ENCODE measurements at regions not wholly inside any gene's neighbourhood (a gene's known extent, or its start where the extent isn't known, plus 50 kb on each side); places are given as distances from the start of the nearest gene placed in this dataset.

DNA sequence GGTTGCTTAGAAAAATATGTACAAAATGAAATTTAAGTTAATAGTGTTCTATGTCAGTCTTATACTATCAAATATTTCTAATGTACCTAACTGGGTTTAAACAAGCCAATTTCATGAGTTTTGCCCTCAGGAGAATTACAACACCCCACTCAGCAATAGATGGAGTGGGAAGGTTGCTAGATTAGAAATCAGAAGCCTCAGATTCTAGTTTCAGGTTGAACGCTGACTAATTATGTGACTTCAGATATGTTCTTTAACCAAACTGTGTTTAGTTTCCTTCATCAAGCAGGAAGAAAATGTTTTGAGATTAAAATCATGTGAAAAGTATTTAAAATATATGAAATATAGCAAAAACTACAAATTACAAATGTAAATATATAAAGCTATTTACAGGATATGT is 133.8 kb upstream of the KCNH7 start (continued):
- TF ChIP-seq, protein P1, sequence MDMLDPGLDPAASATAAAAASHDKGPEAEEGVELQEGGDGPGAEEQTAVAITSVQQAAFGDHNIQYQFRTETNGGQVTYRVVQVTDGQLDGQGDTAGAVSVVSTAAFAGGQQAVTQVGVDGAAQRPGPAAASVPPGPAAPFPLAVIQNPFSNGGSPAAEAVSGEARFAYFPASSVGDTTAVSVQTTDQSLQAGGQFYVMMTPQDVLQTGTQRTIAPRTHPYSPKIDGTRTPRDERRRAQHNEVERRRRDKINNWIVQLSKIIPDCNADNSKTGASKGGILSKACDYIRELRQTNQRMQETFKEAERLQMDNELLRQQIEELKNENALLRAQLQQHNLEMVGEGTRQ (IDR thresholded peaks at IDR 0.05) = no peak
- TF ChIP-seq POLR2AphosphoS2 (conservative IDR thresholded peaks at IDR 0.05; ENCODE audit: low read length) = no peak
- TF ChIP-seq KDM1A (IDR thresholded peaks at IDR 0.05; ENCODE audit: low read depth) = no peak
- TF ChIP-seq, protein P2, sequence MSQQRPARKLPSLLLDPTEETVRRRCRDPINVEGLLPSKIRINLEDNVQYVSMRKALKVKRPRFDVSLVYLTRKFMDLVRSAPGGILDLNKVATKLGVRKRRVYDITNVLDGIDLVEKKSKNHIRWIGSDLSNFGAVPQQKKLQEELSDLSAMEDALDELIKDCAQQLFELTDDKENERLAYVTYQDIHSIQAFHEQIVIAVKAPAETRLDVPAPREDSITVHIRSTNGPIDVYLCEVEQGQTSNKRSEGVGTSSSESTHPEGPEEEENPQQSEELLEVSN (IDR thresholded peaks at IDR 0.05; ENCODE audit: borderline replicate concordance, low read depth) = no peak
- TF ChIP-seq CHD2 (IDR thresholded peaks at IDR 0.05; ENCODE audit: low read length, partially characterized antibody) = no peak
- TF ChIP-seq, protein P3, sequence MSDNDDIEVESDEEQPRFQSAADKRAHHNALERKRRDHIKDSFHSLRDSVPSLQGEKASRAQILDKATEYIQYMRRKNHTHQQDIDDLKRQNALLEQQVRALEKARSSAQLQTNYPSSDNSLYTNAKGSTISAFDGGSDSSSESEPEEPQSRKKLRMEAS (IDR thresholded peaks at IDR 0.05) = no peak
- no peak for TF ChIP-seq ZC3H11A (IDR thresholded peaks at IDR 0.05)
- no peak for TF ChIP-seq RCOR1 (IDR thresholded peaks at IDR 0.05; ENCODE audit: low read depth, low read length)
- TF ChIP-seq ZSCAN20 (CRISPR knock-in tag; IDR thresholded peaks at IDR 0.05) = no peak
- TF ChIP-seq CHD4 (IDR thresholded peaks at IDR 0.05; ENCODE audit: borderline replicate concordance) = no peak

DNA sequence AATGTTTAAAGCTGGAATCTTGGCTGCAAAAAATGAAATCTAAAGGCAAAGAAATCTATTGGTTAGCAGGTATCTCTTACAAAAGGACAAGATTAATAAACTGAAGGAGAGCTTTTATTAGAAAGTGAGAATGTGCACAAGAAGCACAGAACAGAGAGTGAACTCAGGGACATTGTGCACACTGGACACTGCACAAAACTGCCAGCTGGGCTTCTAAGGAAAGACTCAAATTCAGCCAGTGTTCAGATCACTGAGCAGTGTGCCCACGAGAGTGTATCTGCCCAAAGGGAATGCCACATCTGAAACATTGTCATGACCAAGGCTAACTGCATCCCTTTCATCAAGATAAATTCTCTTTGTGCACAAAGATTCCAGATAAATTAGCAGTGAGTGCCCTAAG is 129.7 kb upstream of the KCNH7 start:
- FAIRE-seq = no peak

DNA sequence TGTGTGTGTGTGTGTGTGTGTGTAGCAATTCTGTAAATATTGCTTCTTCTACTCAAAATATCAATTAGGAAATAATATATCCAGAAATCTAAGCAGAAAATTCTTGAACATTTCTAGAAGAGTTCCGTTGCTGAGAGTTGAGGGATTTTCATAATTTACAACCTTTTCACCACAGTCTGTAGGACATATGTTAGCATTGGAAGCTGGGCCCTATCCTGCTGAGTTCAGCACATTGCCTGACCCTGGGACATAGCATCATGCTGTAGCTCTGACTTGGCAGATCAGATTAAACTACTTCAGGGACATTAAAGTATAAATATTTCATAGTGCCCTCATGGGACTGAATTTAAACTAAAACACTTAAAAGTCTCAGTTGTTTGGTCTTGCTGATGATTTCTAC is 129.2 kb upstream of the KCNH7 start:
- Histone ChIP-seq H3K27ac (no peak overlapping the region), H3K4me3 (no peak overlapping the region), H3K9me3 (no peaks in the 10 kb centered on the region), H3K4me2 (no peak overlapping the region), H3K4me1 (no peaks in the 10 kb centered on the region)
- WGBS (ENCODE audit: missing lambda C conversion rate) = 13% methylated on average over 1 of the region's 1 CpG
- ATAC-seq = no peak
- FAIRE-seq = no peak
- TF ChIP-seq EHMT2 (IDR thresholded peaks at IDR 0.05; ENCODE audit: low read depth) = no peak
- TF ChIP-seq TP53 (CRISPR knock-in tag; IDR thresholded peaks at IDR 0.05) = no peak
- no peak for TF ChIP-seq ZSCAN20 (CRISPR knock-in tag; IDR thresholded peaks at IDR 0.05)
- no peak for TF ChIP-seq JUNB (IDR thresholded peaks at IDR 0.05)
- TF ChIP-seq POLR2A (IDR thresholded peaks at IDR 0.05; ENCODE audit: low read length) = no peak
- no peak for TF ChIP-seq KDM5A (IDR thresholded peaks at IDR 0.05)
- TF ChIP-seq ESRRA (IDR thresholded peaks at IDR 0.05; ENCODE audit: borderline replicate concordance, low read length) = no peak
- no peak for TF ChIP-seq NPAS2 (CRISPR knock-in tag; IDR thresholded peaks at IDR 0.05; ENCODE audit: borderline replicate concordance)
- no peak for TF ChIP-seq TFCP2L1 (CRISPR knock-in tag; IDR thresholded peaks at IDR 0.05)
- TF ChIP-seq JUN (IDR thresholded peaks at IDR 0.05) = no peak
- no peak for TF ChIP-seq MAZ (IDR thresholded peaks at IDR 0.05; ENCODE audit: borderline replicate concordance, low read depth, low read length)
- TF ChIP-seq GATA3 (IDR thresholded peaks at IDR 0.05; ENCODE audit: borderline replicate concordance) = no peak
- TF ChIP-seq, protein P4, sequence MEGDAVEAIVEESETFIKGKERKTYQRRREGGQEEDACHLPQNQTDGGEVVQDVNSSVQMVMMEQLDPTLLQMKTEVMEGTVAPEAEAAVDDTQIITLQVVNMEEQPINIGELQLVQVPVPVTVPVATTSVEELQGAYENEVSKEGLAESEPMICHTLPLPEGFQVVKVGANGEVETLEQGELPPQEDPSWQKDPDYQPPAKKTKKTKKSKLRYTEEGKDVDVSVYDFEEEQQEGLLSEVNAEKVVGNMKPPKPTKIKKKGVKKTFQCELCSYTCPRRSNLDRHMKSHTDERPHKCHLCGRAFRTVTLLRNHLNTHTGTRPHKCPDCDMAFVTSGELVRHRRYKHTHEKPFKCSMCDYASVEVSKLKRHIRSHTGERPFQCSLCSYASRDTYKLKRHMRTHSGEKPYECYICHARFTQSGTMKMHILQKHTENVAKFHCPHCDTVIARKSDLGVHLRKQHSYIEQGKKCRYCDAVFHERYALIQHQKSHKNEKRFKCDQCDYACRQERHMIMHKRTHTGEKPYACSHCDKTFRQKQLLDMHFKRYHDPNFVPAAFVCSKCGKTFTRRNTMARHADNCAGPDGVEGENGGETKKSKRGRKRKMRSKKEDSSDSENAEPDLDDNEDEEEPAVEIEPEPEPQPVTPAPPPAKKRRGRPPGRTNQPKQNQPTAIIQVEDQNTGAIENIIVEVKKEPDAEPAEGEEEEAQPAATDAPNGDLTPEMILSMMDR (IDR thresholded peaks at IDR 0.05) = no peak
- no peak for TF ChIP-seq POLR2AphosphoS2 (conservative IDR thresholded peaks at IDR 0.05; ENCODE audit: low read length)
- no peak for TF ChIP-seq NFE2L2 (conservative IDR thresholded peaks at IDR 0.05; ENCODE audit: low read length)
- TF ChIP-seq RFX5 (IDR thresholded peaks at IDR 0.05) = no peak
- TF ChIP-seq RARB (CRISPR knock-in tag; IDR thresholded peaks at IDR 0.05) = no peak
- no peak for TF ChIP-seq ZFP36 (IDR thresholded peaks at IDR 0.05; ENCODE audit: borderline replicate concordance, partially characterized antibody)
- CTCF ChIA-PET = no interaction called here
- POLR2A ChIA-PET = no interaction called here
- no peak for DNase-seq (ENCODE audit: low read depth in 1 of 2, low spot score in 1 of 2)

More for the DNA sequence above, 129.7 kb upstream of the KCNH7 start:
- no peak overlapping the region for H3K4me3 ChIP-seq
- 0% methylated on average over 1 of the region's 1 CpG for WGBS (ENCODE audit: missing lambda C conversion rate)
- no peak overlapping the region for H3K27ac ChIP-seq
- no peak for ATAC-seq
- DNase-seq (ENCODE audit: low read depth in 1 of 2, low spot score in 1 of 2) = no peak
- H3K4me1 ChIP-seq = no peaks in the 10 kb centered on the region
- H3K9me3 ChIP-seq = no peaks in the 10 kb centered on the region
- CTCF ChIA-PET = no interaction called here
- POLR2A ChIA-PET = no interaction called here
- H3K4me2 ChIP-seq = no peak overlapping the region
- TF ChIP-seq ZSCAN20 (CRISPR knock-in tag; IDR thresholded peaks at IDR 0.05) (no peak), FOXS1 (CRISPR knock-in tag; IDR thresholded peaks at IDR 0.05) (no peak), HOXB13 (CRISPR knock-in tag; IDR thresholded peaks at IDR 0.05; ENCODE audit: low read depth) (no peak), CHD2 (IDR thresholded peaks at IDR 0.05; ENCODE audit: low read length, partially characterized antibody) (no peak), EP300 (IDR thresholded peaks at IDR 0.05) (no peak), CEBPB (IDR thresholded peaks at IDR 0.05) (no peak), JUNB (IDR thresholded peaks at IDR 0.05) (no peak), NPAS2 (CRISPR knock-in tag; IDR thresholded peaks at IDR 0.05; ENCODE audit: borderline replicate concordance) (no peak), HOXB5 (CRISPR knock-in tag; IDR thresholded peaks at IDR 0.05) (no peak), RAD21 (conservative IDR thresholded peaks at IDR 0.05 in 1 of 2, IDR thresholded peaks at IDR 0.05 in 1 of 2) (no peak), SREBF2 (IDR thresholded peaks at IDR 0.05) (no peak), EHF (CRISPR knock-in tag; IDR thresholded peaks at IDR 0.05) (no peak), ZFP36 (IDR thresholded peaks at IDR 0.05; ENCODE audit: borderline replicate concordance, partially characterized antibody) (no peak), TP53 (CRISPR knock-in tag; IDR thresholded peaks at IDR 0.05) (no peak), POLR2AphosphoS2 (conservative IDR thresholded peaks at IDR 0.05; ENCODE audit: low read length) (no peak), GATA3 (IDR thresholded peaks at IDR 0.05; ENCODE audit: borderline replicate concordance) (no peak), ZNF302 (CRISPR knock-in tag; IDR thresholded peaks at IDR 0.05) (no peak)
- TF ChIP-seq, protein P5, sequence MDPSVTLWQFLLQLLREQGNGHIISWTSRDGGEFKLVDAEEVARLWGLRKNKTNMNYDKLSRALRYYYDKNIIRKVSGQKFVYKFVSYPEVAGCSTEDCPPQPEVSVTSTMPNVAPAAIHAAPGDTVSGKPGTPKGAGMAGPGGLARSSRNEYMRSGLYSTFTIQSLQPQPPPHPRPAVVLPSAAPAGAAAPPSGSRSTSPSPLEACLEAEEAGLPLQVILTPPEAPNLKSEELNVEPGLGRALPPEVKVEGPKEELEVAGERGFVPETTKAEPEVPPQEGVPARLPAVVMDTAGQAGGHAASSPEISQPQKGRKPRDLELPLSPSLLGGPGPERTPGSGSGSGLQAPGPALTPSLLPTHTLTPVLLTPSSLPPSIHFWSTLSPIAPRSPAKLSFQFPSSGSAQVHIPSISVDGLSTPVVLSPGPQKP (IDR thresholded peaks at IDR 0.05; ENCODE audit: low read depth, low read length) = no peak
- TF ChIP-seq, protein P3 (IDR thresholded peaks at IDR 0.05) = no peak

All from A549 (cell line).